Amniotic stem cell (primary cell): ENCODE measurements at regions not wholly inside any gene's neighbourhood (a gene's known extent, or its start where the extent isn't known, plus 50 kb on each side); places are given as distances from the start of the nearest gene placed in this dataset.
A peak's percentile ranks its signal among the peaks of the same experiment; 100 is the strongest.

ENCODE experiments used
- DNase-seq: peaks from one replicate; lab custom pipeline; 2025; lab: John Stamatoyannopoulos, UW

GRCh38 chr1:8203056-8203455, 114.9 kb upstream of the SLC45A1 start:
- DNase-seq = no peak

- peak; percentile 72 for DNase-seq
These were observed 115.6 kb upstream of the SLC45A1 start for GRCh38 chr1:8202182-8202905.

- DNase-seq = no peak
These were observed 116.5 kb upstream of the SLC45A1 start for GRCh38 chr1:8201331-8201861.

- DNase-seq = no peak
These were observed 117.4 kb upstream of the SLC45A1 start for GRCh38 chr1:8200317-8201115.

- DNase-seq = no peak
These were observed 119.4 kb upstream of the SLC45A1 start for GRCh38 chr1:8198522-8198921.

- peak; percentile 65 for DNase-seq
These were observed 120.2 kb upstream of the SLC45A1 start for GRCh38 chr1:8197493-8198282.

GRCh38 chr1:8194481-8195227, 123.3 kb upstream of the SLC45A1 start:
- no peak for DNase-seq

GRCh38 chr1:8193840-8194406, 124.0 kb upstream of the SLC45A1 start:
- DNase-seq = no peak

- no peak for DNase-seq
These were observed 126.4 kb upstream of the SLC45A1 start for GRCh38 chr1:8191474-8191873.

GRCh38 chr1:8189931-8190483, 127.9 kb upstream of the SLC45A1 start:
- DNase-seq = no peak

GRCh38 chr1:8185400-8185799, 132.5 kb upstream of the SLC45A1 start:
- no peak for DNase-seq

- DNase-seq = no peak
These were observed 133.6 kb upstream of the SLC45A1 start for GRCh38 chr1:8184301-8184700.

GRCh38 chr1:8182034-8182761, 135.7 kb upstream of the SLC45A1 start:
- DNase-seq = no peak

- no peak for DNase-seq
These were observed 138.7 kb upstream of the SLC45A1 start for GRCh38 chr1:8179132-8179793.

- DNase-seq = no peak
These were observed 141.6 kb upstream of the SLC45A1 start for GRCh38 chr1:8176279-8176678.

GRCh38 chr1:8174807-8175206, 143.1 kb upstream of the SLC45A1 start:
- DNase-seq = no peak

GRCh38 chr1:8171751-8172464, 145.8 kb upstream of the ERRFI1 start:
- DNase-seq = no peak

- DNase-seq = no peak
These were observed 144.1 kb upstream of the ERRFI1 start for GRCh38 chr1:8170059-8170835.
